ENCODE measurements at regions not wholly inside any gene's neighbourhood (a gene's known extent, or its start where the extent isn't known, plus 50 kb on each side); places are given as distances from the start of the nearest gene placed in this dataset.

DNA sequence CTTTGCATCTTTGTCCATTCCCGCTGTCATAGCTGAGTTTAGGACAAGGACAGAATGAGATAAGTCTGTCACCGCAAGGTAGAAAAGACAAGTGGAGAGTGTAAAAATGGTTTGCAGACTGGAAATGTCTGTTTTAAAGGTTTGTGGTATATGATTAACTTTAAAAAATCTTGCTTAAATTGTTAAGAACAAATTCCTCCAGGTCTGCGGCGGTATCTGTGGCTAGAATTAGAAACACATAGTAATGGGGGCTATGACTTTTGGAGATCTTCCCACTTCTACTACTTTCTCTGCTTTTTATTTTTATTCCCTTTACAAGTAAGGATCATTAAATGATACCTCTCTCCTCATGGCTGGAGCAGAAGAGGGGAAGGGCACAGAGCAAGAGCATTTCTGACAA lies 92.2 kb downstream of the MID1IP1 start (continued):
- TF ChIP-seq ZNF157 (tag by site-specific recombination; IDR thresholded peaks at IDR 0.05) = no peak

GRCh38 chrX:38895775-38896174 lies 94.5 kb downstream of the MID1IP1 start:
- POLR2A ChIA-PET = no interaction called here
- CTCF ChIA-PET = no interaction called here
- no peaks in the 10 kb centered on the region for H3K4me1 ChIP-seq (ENCODE audit: control insufficient read depth, insufficient read depth, low read length)

DNA sequence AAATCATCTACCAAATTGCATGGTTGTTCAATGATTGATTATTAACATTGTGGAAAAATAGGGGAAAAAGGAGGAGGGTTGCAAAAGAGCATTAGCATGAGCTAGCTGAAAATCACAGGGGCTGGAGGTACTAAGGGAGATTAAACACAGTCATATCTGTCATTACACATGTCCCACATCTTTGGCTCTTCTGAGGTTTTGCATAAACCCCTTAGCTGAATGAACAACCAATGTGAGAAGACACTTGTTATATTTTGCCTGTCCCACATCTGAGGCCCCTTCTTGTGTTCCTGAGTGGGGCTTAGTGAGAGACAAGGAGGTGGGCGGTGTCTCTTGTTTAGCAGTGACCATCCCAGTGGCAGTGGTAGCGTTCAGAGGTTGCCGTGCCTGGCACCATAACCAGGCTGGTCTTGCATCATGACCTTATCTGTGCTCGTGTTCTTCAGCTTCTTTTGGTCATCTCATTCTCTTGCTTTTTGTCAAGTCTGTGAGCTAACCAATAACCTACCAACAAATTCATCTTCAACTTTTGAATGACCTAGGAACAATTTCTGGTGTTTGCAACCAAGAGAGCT lies 95.6 kb downstream of the MID1IP1 start:
- no peak overlapping the region for H3K27ac ChIP-seq (ENCODE audit: extremely low read depth, low read depth, low read length)
- TF ChIP-seq ZNF19 (tag by site-specific recombination; IDR thresholded peaks at IDR 0.05; ENCODE audit: low read depth) (no peak), SP3 (tag by site-specific recombination; IDR thresholded peaks at IDR 0.05) (no peak)
- no peaks in the 10 kb centered on the region for H3K36me3 ChIP-seq (ENCODE audit: control insufficient read depth in 2 of 2, insufficient read depth in 1 of 2, low read length in 2 of 2)
- no peak overlapping the region for H3K4me3 ChIP-seq (ENCODE audit: low read depth, low read length)
- H3K4me1 ChIP-seq (ENCODE audit: control insufficient read depth, insufficient read depth, low read length) = no peaks in the 10 kb centered on the region
- CTCF ChIA-PET = interaction anchor here (0.7 kb wide), 1 partner anchor 10 kb away, joined by 3 read pairs; no protein-coding TSS in a partner anchor
- POLR2A ChIA-PET = no interaction called here
- H3K9me3 ChIP-seq (ENCODE audit: control insufficient read depth, insufficient read depth, low read depth, low read length) = no peaks in the 10 kb centered on the region

More at GRCh38 chrX:38895775-38896174, 94.5 kb downstream of the MID1IP1 start:
- H3K36me3 ChIP-seq (ENCODE audit: control insufficient read depth in 2 of 2, insufficient read depth in 1 of 2, low read length in 2 of 2) = no peaks in the 10 kb centered on the region
- H3K4me3 ChIP-seq (ENCODE audit: low read depth, low read length) = no peak overlapping the region
- H3K9me3 ChIP-seq (ENCODE audit: control insufficient read depth, insufficient read depth, low read depth, low read length) = no peaks in the 10 kb centered on the region
- H3K27ac ChIP-seq (ENCODE audit: extremely low read depth, low read depth, low read length) = no peak overlapping the region
- TF ChIP-seq ZNF266 (tag by site-specific recombination; IDR thresholded peaks at IDR 0.05; ENCODE audit: low read depth) = no peak

DNA sequence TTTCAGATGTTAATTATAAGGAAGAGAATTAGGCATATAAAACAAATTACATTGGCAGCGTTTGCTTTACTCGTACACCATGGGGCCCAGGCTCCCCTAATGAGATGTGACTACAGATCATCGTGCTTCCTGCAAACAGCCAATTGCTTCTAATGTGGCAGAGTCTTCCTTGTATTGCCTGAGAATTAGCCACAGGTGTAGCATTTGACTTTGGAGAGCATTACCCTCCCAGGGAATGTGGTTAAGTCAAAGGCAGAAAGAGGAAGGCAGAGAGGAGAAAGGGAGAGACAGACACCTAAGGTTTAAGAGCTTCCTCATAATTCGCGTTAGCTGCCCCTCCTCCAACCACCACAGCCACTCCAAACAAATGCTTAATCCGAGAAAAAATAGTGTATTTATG lies 97.0 kb downstream of the MID1IP1 start:
- Histone ChIP-seq H3K9me3 (ENCODE audit: control insufficient read depth, insufficient read depth, low read depth, low read length) (no peaks in the 10 kb centered on the region), H3K36me3 (ENCODE audit: control insufficient read depth in 2 of 2, insufficient read depth in 1 of 2, low read length in 2 of 2) (no peaks in the 10 kb centered on the region), H3K27ac (ENCODE audit: extremely low read depth, low read depth, low read length) (no peak overlapping the region), H3K4me3 (ENCODE audit: low read depth, low read length) (no peak overlapping the region), H3K4me1 (ENCODE audit: control insufficient read depth, insufficient read depth, low read length) (no peaks in the 10 kb centered on the region)
- ChIA-PET CTCF (no interaction called here), POLR2A (no interaction called here)
- TF ChIP-seq HOXC10 (CRISPR knock-in tag; IDR thresholded peaks at IDR 0.05) (no peak), ZNF155 (tag by site-specific recombination; IDR thresholded peaks at IDR 0.05) (no peak), ZNF324 (tag by site-specific recombination; IDR thresholded peaks at IDR 0.05) (no peak), ZNF157 (tag by site-specific recombination; IDR thresholded peaks at IDR 0.05) (no peak), ZNF239 (tag by site-specific recombination; IDR thresholded peaks at IDR 0.05) (no peak), RBAK (tag by site-specific recombination; IDR thresholded peaks at IDR 0.05) (no peak), ZNF544 (tag by site-specific recombination; IDR thresholded peaks at IDR 0.05) (no peak), ZNF148 (tag by site-specific recombination; IDR thresholded peaks at IDR 0.05; ENCODE audit: borderline replicate concordance) (no peak), ZNF585B (tag by site-specific recombination; IDR thresholded peaks at IDR 0.05) (no peak), ZNF335 (tag by site-specific recombination; conservative IDR thresholded peaks at IDR 0.05) (no peak), ZNF423 (tag by site-specific recombination; IDR thresholded peaks at IDR 0.05) (no peak), ZNF354C (tag by site-specific recombination; IDR thresholded peaks at IDR 0.05; ENCODE audit: borderline replicate concordance, low read depth) (no peak), ZBTB44 (tag by site-specific recombination; IDR thresholded peaks at IDR 0.05) (no peak), ZNF350 (tag by site-specific recombination; IDR thresholded peaks at IDR 0.05) (no peak)
- TF ChIP-seq, protein P1, sequence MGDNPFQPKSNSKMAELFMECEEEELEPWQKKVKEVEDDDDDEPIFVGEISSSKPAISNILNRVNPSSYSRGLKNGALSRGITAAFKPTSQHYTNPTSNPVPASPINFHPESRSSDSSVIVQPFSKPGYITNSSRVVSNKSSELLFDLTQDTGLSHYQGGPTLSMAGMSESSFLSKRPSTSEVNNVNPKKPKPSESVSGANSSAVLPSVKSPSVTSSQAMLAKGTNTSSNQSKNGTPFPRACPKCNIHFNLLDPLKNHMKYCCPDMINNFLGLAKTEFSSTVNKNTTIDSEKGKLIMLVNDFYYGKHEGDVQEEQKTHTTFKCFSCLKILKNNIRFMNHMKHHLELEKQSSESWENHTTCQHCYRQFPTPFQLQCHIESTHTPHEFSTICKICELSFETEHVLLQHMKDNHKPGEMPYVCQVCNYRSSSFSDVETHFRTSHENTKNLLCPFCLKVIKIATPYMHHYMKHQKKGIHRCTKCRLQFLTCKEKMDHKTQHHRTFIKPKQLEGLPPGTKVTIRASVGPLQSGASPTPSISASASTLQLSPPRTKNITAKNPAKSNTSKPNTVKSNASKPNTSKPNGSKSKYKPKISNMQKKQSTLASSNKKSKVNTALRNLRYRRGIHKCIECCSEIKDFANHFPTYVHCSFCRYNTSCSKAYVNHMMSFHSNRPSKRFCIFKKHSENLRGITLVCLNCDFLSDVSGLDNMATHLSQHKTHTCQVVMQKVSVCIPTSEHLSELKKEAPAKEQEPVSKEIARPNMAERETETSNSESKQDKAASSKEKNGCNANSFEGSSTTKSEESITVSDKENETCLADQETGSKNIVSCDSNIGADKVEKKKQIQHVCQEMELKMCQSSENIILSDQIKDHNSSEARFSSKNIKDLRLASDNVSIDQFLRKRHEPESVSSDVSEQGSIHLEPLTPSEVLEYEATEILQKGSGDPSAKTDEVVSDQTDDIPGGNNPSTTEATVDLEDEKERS (tag by site-specific recombination; IDR thresholded peaks at IDR 0.05) = no peak
- TF ChIP-seq, protein P2, sequence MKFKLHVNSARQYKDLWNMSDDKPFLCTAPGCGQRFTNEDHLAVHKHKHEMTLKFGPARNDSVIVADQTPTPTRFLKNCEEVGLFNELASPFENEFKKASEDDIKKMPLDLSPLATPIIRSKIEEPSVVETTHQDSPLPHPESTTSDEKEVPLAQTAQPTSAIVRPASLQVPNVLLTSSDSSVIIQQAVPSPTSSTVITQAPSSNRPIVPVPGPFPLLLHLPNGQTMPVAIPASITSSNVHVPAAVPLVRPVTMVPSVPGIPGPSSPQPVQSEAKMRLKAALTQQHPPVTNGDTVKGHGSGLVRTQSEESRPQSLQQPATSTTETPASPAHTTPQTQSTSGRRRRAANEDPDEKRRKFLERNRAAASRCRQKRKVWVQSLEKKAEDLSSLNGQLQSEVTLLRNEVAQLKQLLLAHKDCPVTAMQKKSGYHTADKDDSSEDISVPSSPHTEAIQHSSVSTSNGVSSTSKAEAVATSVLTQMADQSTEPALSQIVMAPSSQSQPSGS (tag by site-specific recombination; IDR thresholded peaks at IDR 0.05; ENCODE audit: low read depth) = no peak

Measured in HEK293 (cell line).